ENCODE measurements at regions not wholly inside any gene's neighbourhood (a gene's known extent, or its start where the extent isn't known, plus 50 kb on each side); places are given as distances from the start of the nearest gene placed in this dataset.

- Mint-ChIP-seq H3K4me3 (no peak overlapping the region), H3K4me1 (peaks cover 16% of the 10 kb centered on the region; the same call in 2 of the 3 replicates), H3K9me3 (no peaks in the 10 kb centered on the region), H3K27me3 (ENCODE audit: insufficient read depth, low read depth, poor library complexity) (no peaks in the 10 kb centered on the region), H3K36me3 (ENCODE audit: low read depth) (no peaks in the 10 kb centered on the region), H3K27ac (no peak overlapping the region)
- TF ChIP-seq CTCF (conservative IDR thresholded peaks at IDR 0.05; ENCODE audit: low read depth in 2 of 2): no peak
- no peak for TF ChIP-seq POLR2AphosphoS5 (IDR thresholded peaks at IDR 0.05; ENCODE audit: low read depth)
- no peak for TF ChIP-seq JUNB (IDR thresholded peaks at IDR 0.05; ENCODE audit: unreplicated experiment)
- TF ChIP-seq REST (IDR thresholded peaks at IDR 0.05; ENCODE audit: unreplicated experiment): no peak
- no peak for TF ChIP-seq ETS1 (IDR thresholded peaks at IDR 0.05)
- TF ChIP-seq EZH2phosphoT487 (IDR thresholded peaks at IDR 0.05; ENCODE audit: unreplicated experiment): no peak
- TF ChIP-seq, protein P1, sequence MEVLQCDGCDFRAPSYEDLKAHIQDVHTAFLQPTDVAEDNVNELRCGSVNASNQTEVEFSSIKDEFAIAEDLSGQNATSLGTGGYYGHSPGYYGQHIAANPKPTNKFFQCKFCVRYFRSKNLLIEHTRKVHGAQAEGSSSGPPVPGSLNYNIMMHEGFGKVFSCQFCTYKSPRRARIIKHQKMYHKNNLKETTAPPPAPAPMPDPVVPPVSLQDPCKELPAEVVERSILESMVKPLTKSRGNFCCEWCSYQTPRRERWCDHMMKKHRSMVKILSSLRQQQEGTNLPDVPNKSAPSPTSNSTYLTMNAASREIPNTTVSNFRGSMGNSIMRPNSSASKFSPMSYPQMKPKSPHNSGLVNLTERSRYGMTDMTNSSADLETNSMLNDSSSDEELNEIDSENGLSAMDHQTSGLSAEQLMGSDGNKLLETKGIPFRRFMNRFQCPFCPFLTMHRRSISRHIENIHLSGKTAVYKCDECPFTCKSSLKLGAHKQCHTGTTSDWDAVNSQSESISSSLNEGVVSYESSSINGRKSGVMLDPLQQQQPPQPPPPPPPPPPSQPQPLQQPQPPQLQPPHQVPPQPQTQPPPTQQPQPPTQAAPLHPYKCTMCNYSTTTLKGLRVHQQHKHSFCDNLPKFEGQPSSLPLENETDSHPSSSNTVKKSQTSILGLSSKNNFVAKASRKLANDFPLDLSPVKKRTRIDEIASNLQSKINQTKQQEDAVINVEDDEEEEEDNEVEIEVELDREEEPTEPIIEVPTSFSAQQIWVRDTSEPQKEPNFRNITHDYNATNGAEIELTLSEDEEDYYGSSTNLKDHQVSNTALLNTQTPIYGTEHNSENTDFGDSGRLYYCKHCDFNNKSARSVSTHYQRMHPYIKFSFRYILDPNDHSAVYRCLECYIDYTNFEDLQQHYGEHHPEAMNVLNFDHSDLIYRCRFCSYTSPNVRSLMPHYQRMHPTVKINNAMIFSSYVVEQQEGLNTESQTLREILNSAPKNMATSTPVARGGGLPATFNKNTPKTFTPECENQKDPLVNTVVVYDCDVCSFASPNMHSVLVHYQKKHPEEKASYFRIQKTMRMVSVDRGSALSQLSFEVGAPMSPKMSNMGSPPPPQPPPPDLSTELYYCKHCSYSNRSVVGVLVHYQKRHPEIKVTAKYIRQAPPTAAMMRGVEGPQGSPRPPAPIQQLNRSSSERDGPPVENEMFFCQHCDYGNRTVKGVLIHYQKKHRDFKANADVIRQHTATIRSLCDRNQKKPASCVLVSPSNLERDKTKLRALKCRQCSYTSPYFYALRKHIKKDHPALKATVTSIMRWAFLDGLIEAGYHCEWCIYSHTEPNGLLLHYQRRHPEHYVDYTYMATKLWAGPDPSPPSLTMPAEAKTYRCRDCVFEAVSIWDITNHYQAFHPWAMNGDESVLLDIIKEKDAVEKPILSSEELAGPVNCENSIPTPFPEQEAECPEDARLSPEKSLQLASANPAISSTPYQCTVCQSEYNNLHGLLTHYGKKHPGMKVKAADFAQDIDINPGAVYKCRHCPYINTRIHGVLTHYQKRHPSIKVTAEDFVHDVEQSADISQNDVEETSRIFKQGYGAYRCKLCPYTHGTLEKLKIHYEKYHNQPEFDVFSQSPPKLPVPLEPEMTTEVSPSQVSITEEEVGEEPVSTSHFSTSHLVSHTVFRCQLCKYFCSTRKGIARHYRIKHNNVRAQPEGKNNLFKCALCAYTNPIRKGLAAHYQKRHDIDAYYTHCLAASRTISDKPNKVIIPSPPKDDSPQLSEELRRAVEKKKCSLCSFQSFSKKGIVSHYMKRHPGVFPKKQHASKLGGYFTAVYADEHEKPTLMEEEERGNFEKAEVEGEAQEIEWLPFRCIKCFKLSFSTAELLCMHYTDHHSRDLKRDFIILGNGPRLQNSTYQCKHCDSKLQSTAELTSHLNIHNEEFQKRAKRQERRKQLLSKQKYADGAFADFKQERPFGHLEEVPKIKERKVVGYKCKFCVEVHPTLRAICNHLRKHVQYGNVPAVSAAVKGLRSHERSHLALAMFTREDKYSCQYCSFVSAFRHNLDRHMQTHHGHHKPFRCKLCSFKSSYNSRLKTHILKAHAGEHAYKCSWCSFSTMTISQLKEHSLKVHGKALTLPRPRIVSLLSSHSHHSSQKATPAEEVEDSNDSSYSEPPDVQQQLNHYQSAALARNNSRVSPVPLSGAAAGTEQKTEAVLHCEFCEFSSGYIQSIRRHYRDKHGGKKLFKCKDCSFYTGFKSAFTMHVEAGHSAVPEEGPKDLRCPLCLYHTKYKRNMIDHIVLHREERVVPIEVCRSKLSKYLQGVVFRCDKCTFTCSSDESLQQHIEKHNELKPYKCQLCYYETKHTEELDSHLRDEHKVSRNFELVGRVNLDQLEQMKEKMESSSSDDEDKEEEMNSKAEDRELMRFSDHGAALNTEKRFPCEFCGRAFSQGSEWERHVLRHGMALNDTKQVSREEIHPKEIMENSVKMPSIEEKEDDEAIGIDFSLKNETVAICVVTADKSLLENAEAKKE (CRISPR knock-in tag; IDR thresholded peaks at IDR 0.05): no peak
- TF ChIP-seq EZH2 (IDR thresholded peaks at IDR 0.05; ENCODE audit: low read depth, unreplicated experiment): no peak
- no peak for TF ChIP-seq CREB1 (CRISPR knock-in tag; IDR thresholded peaks at IDR 0.05; ENCODE audit: low read depth)
- no peak for TF ChIP-seq STAT1 (IDR thresholded peaks at IDR 0.05; ENCODE audit: unreplicated experiment)
- TF ChIP-seq ZNF331 (CRISPR knock-in tag; IDR thresholded peaks at IDR 0.05; ENCODE audit: low read depth): no peak
- TF ChIP-seq NANOG (IDR thresholded peaks at IDR 0.05; ENCODE audit: borderline replicate concordance): no peak
- TF ChIP-seq ZNF114 (CRISPR knock-in tag; IDR thresholded peaks at IDR 0.05): no peak
- DNase-seq (ENCODE audit: low spot score) (no peak), ATAC-seq (no peak)
- Histone ChIP-seq H3F3A (replicated peaks; ENCODE audit: low read depth) (no peaks in the 10 kb centered on the region), H3K4me1 (ENCODE audit: insufficient read depth) (no peaks in the 10 kb centered on the region; the same call in 1 of the 2 replicates), H3K4me2 (no peak overlapping the region), H3K27ac (ENCODE audit: low read depth) (no peak overlapping the region), H3K79me2 (replicated peaks; ENCODE audit: insufficient read depth) (no peaks in the 10 kb centered on the region), H3K36me3 (ENCODE audit: insufficient read depth) (no peaks in the 10 kb centered on the region), H2AFZ (no peak overlapping the region), H3K9me2 (ENCODE audit: insufficient read depth) (no peaks in the 10 kb centered on the region), H3K4me3 (no peak overlapping the region), H4K20me1 (replicated peaks; ENCODE audit: insufficient read depth) (no peaks in the 10 kb centered on the region), H3K27me3 (ENCODE audit: insufficient read depth) (no peaks in the 10 kb centered on the region)
Measured at GRCh38 chrX:138938003-138938402, 226.5 kb upstream of the FGF13 start.
